HEK293 (cell line): ENCODE measurements at regions not wholly inside any gene's neighbourhood (a gene's known extent, or its start where the extent isn't known, plus 50 kb on each side); places are given as distances from the start of the nearest gene placed in this dataset.

Experiments
- YY2 ChIP-seq: fragments of 450-650 bp; formaldehyde crosslinking; IDR thresholded peaks from 2 replicates; pipeline ENCODE4 v1.5.1; 2016; ENCODE audit warnings: missing biosample characterization, missing genetic modification characterization
- ZNF175 ChIP-seq: fragments of 450-650 bp; formaldehyde crosslinking; IDR thresholded peaks from 2 replicates; pipeline ENCODE4 v1.5.1; 2016; ENCODE audit warnings: missing biosample characterization, missing genetic modification characterization
- ZNF548 ChIP-seq: fragments of 450-650 bp; formaldehyde crosslinking; IDR thresholded peaks from 2 replicates; pipeline ENCODE4 v1.5.1; 2016; ENCODE audit warnings: missing biosample characterization, missing genetic modification characterization

GRCh38 chr11:116179401-116179800, 593.4 kb downstream of the BUD13 start:
- TF ChIP-seq YY2 (tag by site-specific recombination) (no peak), ZNF548 (no peak), ZNF175 (tag by site-specific recombination) (no peak)
